ENCODE measurements at regions not wholly inside any gene's neighbourhood (a gene's known extent, or its start where the extent isn't known, plus 50 kb on each side); places are given as distances from the start of the nearest gene placed in this dataset.
A peak's percentile ranks its signal among the peaks of the same experiment; 100 is the strongest.

- TF ChIP-seq MAX (IDR thresholded peaks at IDR 0.05) (peak; percentile 48; the same call in 1 of the 2 replicates), FOSL1 (IDR thresholded peaks at IDR 0.05; ENCODE audit: low read depth) (peak; percentile 88), CEBPB (IDR thresholded peaks at IDR 0.05; ENCODE audit: low read depth) (peak; percentile 39)
- TF ChIP-seq, protein P1, sequence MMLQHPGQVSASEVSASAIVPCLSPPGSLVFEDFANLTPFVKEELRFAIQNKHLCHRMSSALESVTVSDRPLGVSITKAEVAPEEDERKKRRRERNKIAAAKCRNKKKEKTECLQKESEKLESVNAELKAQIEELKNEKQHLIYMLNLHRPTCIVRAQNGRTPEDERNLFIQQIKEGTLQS (IDR thresholded peaks at IDR 0.05): no peak
Measured at GRCh38 chr10:28375399-28376354, 72.8 kb upstream of the MPP7 start (continued).

DNA sequence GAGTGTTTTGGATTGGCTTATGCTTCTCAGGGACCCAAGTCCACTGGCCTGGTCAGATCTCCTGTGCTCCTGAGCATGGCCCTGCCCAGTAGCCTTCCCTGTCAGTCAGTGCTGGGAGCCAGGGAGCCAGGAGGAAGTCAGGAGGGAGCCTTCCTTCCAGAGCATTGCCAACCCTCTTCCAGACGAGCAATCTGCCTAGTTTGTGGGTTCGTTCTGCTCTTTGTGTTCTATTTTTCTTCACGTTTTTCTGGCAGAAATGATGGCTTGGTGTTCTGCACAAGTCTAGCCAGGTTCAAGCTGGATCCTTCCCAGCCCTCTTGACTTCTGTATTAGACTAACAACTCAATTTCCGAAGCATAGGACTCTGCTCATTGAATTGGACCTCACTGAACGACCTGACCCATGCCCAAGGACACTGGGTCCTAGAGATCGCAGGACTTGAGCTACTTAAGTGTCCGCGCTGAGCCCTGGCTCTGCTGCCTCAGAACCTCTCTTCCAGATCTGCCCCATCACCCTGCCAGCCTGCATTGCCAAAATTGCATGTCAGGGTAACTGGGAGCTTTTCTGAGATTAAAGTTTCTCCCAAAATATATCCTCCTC lies 76.2 kb upstream of the MPP7 start:
- H4K20me1 ChIP-seq (ENCODE audit: insufficient read depth): no peaks in the 10 kb centered on the region
- H3K27me3 ChIP-seq (ENCODE audit: insufficient read depth, low read length): no peaks in the 10 kb centered on the region
- intact Hi-C loops (cut with micrococcal nuclease): no loop called here
- no TSS peak for BruUV-seq (replicated peaks)
- H3K4me2 ChIP-seq (ENCODE audit: low read length): 0 out of 2 replicates have a peak overlapping the region, but pooled peaks have one; percentile 8
- H3K79me2 ChIP-seq (ENCODE audit: insufficient read depth, low read length): no peaks in the 10 kb centered on the region
- H3K36me3 ChIP-seq (ENCODE audit: control insufficient read depth in 1 of 2, insufficient read depth in 2 of 2, low read length in 2 of 2): no peaks in the 10 kb centered on the region
- H2AFZ ChIP-seq (ENCODE audit: low read depth, low read length, poor library complexity, severe bottlenecking): peak overlapping the region; percentile 37
- ChIA-PET RAD21 (ENCODE audit: low non-redundant PET in 1 of 2, low total read pairs in 2 of 2, uncharacterized antibody in 2 of 2, unreplicated experiment in 2 of 2) (no interaction called here), CTCF (interaction anchor here (1.5 to 5.0 kb wide), 4 partner anchors 14 to 131 kb away, joined by 5 to 60 read pairs (median 17); partner anchors contain the start of gene MPP7), POLR2A (interaction anchor here (0.9 kb wide), 1 partner anchor 76 kb away, joined by 3 read pairs; no protein-coding TSS in a partner anchor)
- H3K9me3 ChIP-seq (ENCODE audit: control insufficient read depth in 1 of 2, insufficient read depth in 1 of 2, low read depth in 1 of 2, low read length in 2 of 2): no peaks in the 10 kb centered on the region
- DNase-seq (ENCODE audit: low read depth, low spot score): no peak
- H3K4me1 ChIP-seq (ENCODE audit: control insufficient read depth in 1 of 2, insufficient read depth in 2 of 2, low read length in 2 of 2): peaks cover 45 to 47% of the 10 kb centered on the region in 2 experiments
- no peak for TF ChIP-seq POLR2AphosphoS5 (IDR thresholded peaks at IDR 0.05; ENCODE audit: low read depth, low read length)
- no peak for TF ChIP-seq POLR2A (IDR thresholded peaks at IDR 0.05; ENCODE audit: borderline replicate concordance, extremely low read depth, insufficient read depth, insufficient read length)
- no peak for TF ChIP-seq SP1 (IDR thresholded peaks at IDR 0.05; ENCODE audit: low read depth)
- no peak for TF ChIP-seq ZNF274 (IDR thresholded peaks at IDR 0.05; ENCODE audit: low read depth, low read length)
- no peak for TF ChIP-seq EZH2phosphoT487 (IDR thresholded peaks at IDR 0.05; ENCODE audit: borderline replicate concordance)
- TF ChIP-seq RAD21 (IDR thresholded peaks at IDR 0.05; ENCODE audit: low read depth): no peak
- no peak for TF ChIP-seq EGR1 (IDR thresholded peaks at IDR 0.05; ENCODE audit: low read depth)
- TF ChIP-seq ELF1 (IDR thresholded peaks at IDR 0.05; ENCODE audit: borderline replicate concordance, low read depth): no peak
- no peak for TF ChIP-seq JUND (IDR thresholded peaks at IDR 0.05)
- no peak for ATAC-seq
- H3K9me2 ChIP-seq (ENCODE audit: insufficient read depth): no peaks in the 10 kb centered on the region
- peak overlapping the region; percentile 37 for H3K27ac ChIP-seq (ENCODE audit: low read depth, low read length)
- H3K4me3 ChIP-seq (replicated peaks in 1 of 2; ENCODE audit: low read depth in 1 of 2, low read length in 2 of 2): no peak overlapping the region
- H3K9ac ChIP-seq (ENCODE audit: low read length): no peak overlapping the region
